ENCODE measurements at regions not wholly inside any gene's neighbourhood (a gene's known extent, or its start where the extent isn't known, plus 50 kb on each side); places are given as distances from the start of the nearest gene placed in this dataset.

DNA sequence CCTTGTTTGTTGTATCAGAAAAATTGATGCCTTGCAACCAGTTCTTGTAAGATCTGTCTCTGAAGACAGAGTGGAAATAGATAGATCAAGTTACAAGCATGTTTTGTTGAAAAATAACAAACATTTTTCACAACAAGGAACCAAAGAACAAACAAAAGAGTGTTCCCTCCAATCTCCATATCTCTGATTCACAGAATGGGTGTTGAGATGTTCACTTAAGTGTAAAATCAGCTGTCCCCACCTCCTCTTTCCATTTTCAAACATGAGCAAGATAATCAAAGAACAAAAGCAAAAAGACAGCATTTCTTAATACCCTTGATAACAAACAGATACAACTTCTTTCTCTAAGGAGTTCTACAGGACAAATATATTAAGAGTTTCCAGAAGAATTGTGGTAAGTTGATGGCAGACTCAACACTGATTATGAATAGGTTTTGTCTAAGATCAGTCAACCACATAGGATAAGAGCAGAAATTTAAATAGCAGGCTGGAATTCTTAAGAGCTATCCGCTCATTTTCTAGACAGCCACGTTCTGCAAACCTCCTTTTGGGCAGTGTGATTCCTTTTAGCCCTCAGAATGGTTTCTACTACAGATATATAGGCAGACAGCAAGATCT lies 970.9 kb upstream of the AUTS2 start:
- TF ChIP-seq CTCF (IDR thresholded peaks at IDR 0.05) (no peak), EP300 (IDR thresholded peaks at IDR 0.05) (no peak)

All from ovary (tissue), 3 donors.